IPS DF 19.7 (cell line): ENCODE measurements at regions not wholly inside any gene's neighbourhood (a gene's known extent, or its start where the extent isn't known, plus 50 kb on each side); places are given as distances from the start of the nearest gene placed in this dataset.

Source experiments
- DNase-seq: peaks from one replicate; pipeline ENCODE4 v3.0.0-alpha.2; 2013; ENCODE audit warnings: low read depth, low spot score

DNA sequence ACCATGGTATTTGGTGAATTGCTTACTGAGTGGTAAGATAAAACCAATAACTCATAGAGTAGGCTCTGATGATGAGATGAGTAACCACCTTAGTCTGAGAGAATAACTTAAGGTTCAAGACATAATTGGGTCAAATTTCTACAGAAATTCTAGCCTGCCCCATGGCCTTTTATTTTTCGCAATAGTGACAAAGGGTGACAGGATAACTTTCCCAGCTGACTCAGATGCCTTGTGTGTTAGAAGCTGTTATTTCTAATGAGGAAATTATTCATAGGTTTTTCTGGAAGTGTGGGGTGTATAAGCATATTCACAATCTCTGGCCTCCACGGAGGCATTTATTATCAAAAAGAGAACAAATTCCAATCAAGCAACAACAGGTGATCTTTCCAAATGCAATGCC lies 159.0 kb downstream of the NUP35 start:
- DNase-seq: no peak

DNA sequence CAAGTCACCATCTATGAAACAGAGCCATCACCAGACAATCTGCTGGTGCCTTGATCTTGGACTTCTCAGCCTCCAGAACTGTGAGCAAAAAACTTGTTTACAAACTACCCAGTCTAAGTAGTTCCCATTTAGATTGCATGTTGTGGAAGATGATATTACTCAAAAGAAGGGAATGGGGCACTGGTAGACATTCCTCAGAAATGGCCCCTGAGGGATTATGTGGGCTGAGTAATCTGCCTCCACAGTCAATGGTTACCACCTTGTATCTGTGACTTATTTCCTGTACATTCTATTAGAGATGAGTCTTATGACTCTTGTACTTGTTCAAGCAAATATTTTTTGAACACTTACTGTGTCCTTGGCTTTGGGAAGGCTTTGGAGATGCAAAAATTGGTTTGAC lies 160.4 kb downstream of the NUP35 start:
- no peak for DNase-seq

- DNase-seq: no peak
Observed at GRCh38 chr2:183291436-183291835, 167.2 kb downstream of the NUP35 start.

DNA sequence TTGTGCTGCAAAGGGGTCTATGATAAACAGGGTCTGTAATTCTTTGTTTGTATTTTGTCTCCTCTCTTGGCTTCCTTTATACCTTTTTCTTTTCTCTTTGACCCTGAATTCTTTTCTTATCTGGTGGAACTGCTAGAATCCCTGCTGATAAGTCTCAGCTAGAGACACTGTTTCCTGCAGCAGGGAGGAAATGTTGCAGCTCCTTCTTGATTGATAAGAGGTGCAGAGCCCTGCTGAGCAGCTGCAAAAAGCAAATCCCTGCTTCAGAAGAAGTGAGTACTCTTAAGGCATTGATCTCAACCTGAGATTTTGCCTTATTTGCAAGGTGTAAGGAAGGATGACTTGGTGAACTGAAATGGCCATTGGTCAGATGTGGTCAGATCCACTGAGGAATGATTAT lies 167.8 kb downstream of the NUP35 start:
- peak; percentile 15 for DNase-seq

GRCh38 chr2:183339311-183339710 lies 215.1 kb downstream of the NUP35 start:
- no peak for DNase-seq

- DNase-seq: no peak
Observed at GRCh38 chr2:183341057-183341456, 216.8 kb downstream of the NUP35 start.

DNA sequence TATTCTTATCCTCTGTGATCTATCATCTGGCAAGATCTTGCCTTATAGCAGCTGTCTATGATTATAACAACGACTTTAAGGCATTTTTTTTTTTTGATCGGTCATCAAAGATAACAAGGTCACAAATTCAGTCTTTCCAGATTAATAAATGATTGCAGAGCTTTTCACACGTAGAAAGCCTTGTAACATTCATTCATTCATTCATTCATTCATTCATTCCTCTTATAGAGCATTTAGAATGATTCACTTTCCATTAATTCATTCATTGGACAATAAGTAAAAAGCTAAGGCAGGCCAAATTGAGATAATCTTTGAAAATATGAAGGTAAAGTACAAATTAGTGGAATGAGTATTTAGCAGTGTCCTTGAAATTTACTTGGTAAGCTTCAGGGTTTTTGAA lies 223.7 kb downstream of the NUP35 start:
- DNase-seq: no peak

DNA sequence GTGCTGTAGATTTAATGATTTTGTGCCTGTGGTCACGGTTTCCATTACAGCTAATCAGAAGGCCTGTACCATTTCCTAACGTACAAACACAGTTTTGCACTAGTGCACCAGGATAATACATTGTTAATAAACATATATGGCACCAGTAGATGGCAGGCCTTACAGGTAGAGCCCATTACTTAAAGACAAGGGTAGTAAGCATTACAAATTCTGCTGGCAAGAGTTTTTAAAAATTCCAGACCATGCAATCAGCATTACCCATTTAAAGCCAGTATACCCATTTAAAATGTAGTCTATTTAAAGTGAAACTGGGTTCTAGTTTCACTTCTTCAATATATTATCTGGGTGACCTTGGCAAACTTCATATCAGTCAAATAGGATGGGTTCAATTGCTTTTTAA lies 224.2 kb downstream of the NUP35 start:
- no peak for DNase-seq

GRCh38 chr2:183349091-183349490 lies 224.8 kb downstream of the NUP35 start:
- DNase-seq: no peak

- no peak for DNase-seq
Observed at GRCh38 chr2:183359867-183360266, 235.6 kb downstream of the NUP35 start.

DNA sequence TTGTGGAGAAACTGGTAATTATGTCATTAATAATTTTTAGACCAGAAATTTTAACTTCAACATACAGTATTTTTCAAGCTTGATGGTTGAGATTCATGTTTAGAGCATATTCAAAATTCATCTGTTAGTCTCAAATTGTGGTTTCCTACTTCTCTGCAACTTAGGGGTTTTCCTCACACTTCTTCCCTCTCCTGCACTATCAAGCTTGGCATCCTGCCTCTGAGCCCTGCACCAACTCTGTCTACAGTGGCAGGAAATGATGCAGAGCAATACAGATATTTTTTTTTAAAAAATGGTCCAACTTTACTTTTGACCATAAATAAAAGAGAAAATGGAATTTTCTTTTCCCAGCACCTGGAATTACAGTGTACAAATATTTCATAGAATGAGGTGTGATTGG lies 247.3 kb downstream of the NUP35 start:
- no peak for DNase-seq

GRCh38 chr2:183375821-183376220 lies 251.6 kb downstream of the NUP35 start:
- DNase-seq: no peak

- no peak for DNase-seq
Observed at GRCh38 chr2:183383854-183384253, 259.6 kb downstream of the NUP35 start.

GRCh38 chr2:183389546-183390080 lies 265.4 kb downstream of the NUP35 start:
- DNase-seq: no peak

GRCh38 chr2:183390109-183390508 lies 265.9 kb downstream of the NUP35 start:
- no peak for DNase-seq

- DNase-seq: no peak
Observed at GRCh38 chr2:183404392-183404791, 280.1 kb downstream of the NUP35 start.

DNA sequence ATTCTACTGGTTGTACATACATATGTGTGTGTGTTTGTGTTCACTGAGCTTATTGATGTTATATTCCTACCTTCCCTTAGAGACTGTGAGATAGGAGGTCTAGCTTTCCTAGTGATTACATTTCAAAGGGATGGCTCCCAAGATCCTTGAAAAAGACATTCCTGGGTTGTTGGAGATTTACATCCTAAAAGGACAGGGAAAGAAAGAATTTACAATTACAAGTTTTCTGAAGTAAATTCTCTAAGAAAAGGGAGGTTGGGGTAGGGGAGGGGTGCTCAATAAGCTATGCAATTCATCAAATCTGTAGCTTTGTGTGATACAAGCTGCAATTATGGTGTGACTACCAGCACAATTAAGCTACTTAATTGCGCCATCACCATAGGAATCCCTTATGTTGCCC lies 284.3 kb downstream of the NUP35 start:
- peak; percentile 38 for DNase-seq

GRCh38 chr2:183409662-183410061 lies 285.4 kb downstream of the NUP35 start:
- peak; percentile 52 for DNase-seq

DNA sequence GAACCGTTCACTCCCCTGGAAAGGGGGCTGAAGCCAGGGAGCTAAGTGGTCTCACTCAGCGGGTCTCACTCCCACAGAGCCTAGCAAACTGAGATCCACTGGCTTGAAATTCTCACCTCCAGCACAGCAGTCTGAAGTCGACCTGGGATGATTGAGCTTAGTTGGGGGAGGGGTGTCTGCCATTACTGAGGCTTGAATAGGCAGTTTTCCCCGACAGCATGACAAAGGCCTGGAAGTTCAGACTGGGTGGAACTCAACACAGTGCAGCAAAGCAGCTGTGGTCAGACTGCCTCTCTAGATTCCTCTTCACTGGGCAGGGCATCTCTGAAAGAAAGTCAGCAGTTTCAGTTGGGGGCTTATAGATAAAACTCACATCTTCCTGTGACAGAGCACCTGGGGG lies 292.5 kb downstream of the NUP35 start:
- peak; percentile 52 for DNase-seq

GRCh38 chr2:183426825-183427224 lies 302.6 kb downstream of the NUP35 start:
- DNase-seq: no peak

- DNase-seq: no peak
Observed at GRCh38 chr2:183427558-183427957, 303.3 kb downstream of the NUP35 start.

- DNase-seq: no peak
Observed at GRCh38 chr2:183428881-183429280, 304.6 kb downstream of the NUP35 start.

GRCh38 chr2:183438541-183438940 lies 314.3 kb downstream of the NUP35 start:
- no peak for DNase-seq

- no peak for DNase-seq
Observed at GRCh38 chr2:183455056-183455455, 330.8 kb downstream of the NUP35 start.
